Peyer's patch (tissue), 4 donors: ENCODE measurements at regions not wholly inside any gene's neighbourhood (a gene's known extent, or its start where the extent isn't known, plus 50 kb on each side); places are given as distances from the start of the nearest gene placed in this dataset.

Experiments
- CTCF ChIP-seq, 6 experiments: fragments of 450-650 bp in 4 of 6; fragments of 200-600 bp in 2 of 6; sonication (generic) in 1 of 6; IDR thresholded peaks; one replicate each; pipeline ENCODE4 v1.5.1; 2017 to 2019; ENCODE audit warnings: antibody characterized with exemption in 6 of 6, mild to moderate bottlenecking in 3 of 6, moderate library complexity in 1 of 6
- POLR2A ChIP-seq, 2 donors: fragments of 450-650 bp; IDR thresholded peaks; one replicate each; pipeline ENCODE4 v1.5.1; 2017; ENCODE audit warnings: antibody characterized with exemption in 2 of 2, mild to moderate bottlenecking in 2 of 2, moderate library complexity in 2 of 2

DNA sequence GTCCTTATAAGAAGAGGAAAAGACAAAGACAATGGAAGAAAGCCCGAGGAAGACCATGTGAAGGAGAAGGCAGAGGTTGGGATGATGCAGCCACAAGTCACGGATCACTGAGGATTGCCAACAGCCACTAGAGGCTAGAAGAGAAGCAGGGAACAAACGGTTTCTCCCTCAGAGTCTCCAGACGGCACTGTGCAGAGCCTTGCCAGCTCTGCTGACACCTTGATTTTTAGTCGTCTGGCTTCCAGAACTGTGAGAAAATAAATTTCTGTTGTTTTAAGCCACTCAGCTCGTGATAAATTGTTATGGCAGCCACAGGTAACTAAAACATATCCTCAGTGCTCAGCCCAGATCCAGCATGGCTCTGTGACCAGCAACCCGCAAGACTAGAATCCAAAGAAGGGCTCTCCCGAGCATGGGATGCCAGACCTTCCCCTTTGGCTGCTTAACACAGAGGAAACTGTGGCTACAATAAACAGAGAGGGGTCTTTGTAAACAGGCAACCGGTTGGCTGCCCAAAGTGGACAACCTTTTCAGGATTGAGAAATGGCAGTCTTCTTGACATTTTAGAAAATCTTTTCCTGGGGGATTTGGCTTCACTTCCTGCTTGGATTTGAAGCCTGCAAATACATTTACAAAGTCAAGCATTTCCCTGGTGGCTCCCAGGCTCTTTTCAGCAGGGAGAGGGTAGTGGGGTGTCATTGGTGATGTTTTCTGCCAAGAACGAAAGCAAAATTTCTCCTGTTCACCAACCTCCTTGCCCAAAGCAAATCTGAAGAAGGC lies 88.7 kb upstream of the ADPGK start:
- TF ChIP-seq CTCF (IDR thresholded peaks at IDR 0.05) (no peak), POLR2A (IDR thresholded peaks at IDR 0.05) (no peak)
